ENCODE measurements at regions not wholly inside any gene's neighbourhood (a gene's known extent, or its start where the extent isn't known, plus 50 kb on each side); places are given as distances from the start of the nearest gene placed in this dataset.
A peak's percentile ranks its signal among the peaks of the same experiment; 100 is the strongest.

DNA sequence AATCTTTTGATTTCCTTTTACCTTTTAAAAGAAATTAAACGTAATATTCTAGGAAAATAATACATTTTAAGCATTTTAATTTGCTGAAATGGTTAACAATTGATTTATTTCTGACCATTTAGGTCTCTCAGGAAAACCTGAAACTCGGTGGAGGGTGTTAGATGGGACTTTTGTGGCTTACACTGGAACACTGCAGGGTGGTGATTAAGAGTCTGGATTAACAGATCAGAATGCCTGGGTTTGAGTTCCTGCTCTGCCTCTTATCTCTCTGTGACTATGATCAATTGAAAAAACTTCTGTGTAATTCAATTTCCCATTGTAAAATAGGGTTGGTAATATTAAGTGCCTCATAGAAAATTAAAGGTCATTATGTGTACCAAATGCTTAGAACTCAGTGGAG lies 168.7 kb downstream of the UBE2E3 start:
- no peak for DNase-seq (ENCODE audit: low spot score)

DNA sequence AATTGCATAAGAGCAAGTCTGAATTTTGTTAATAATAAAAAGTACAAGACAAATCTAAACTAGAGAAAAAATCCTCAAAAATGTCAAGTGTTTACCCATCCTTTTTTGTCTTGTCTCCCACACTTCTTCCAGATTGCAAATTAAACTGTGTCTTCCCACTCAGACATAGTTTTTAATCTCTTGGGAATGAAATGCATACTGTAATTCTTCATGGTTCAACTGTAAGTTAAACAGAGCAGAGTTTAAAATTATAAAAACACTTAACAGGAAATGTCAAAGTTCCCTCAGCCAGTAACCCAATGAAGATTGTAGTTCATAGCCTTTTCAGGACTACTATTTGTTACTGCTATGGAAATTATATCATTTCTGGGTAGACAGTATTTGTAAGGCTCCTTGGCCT lies 171.8 kb downstream of the UBE2E3 start:
- DNase-seq (ENCODE audit: low spot score), result no peak

DNA sequence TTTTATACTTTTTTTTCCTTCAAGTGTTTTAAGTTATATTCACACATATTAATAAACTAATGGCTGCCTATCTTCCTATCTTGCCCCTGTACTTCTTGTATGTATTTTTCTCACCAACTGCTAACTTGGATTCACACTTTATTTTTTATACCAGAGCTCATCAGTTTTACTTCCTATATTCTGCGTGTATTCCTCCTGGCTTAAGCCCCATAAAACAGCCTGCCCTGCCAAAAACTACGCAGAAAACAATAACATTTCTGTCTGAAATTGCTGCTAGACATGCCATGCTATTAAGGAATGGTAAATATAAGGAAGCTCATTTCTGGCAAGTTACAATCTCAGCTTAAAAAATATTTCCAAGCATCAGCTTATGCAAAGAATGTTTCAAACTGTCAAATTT lies 172.3 kb downstream of the UBE2E3 start:
- no peak for DNase-seq (ENCODE audit: low spot score)

DNA sequence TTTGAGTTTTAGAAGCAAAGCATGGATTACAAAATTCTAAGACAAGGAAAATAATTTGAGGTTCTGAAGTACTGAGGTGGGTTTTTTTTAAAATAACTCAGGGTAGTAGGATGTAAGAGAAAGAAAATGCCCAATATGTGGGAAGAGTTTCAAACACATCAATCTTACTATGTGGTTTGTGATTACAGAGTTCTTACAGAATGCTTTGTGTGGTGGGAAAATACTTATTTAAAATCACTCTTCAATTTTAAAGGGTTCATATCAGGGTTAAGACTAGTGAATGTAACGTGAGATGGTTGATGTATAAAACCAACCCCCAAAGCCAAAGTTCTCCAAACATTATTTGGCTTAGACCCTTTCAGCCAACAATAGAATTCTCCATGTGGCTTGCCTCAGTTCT lies 173.5 kb downstream of the UBE2E3 start:
- no peak for DNase-seq (ENCODE audit: low spot score)

DNA sequence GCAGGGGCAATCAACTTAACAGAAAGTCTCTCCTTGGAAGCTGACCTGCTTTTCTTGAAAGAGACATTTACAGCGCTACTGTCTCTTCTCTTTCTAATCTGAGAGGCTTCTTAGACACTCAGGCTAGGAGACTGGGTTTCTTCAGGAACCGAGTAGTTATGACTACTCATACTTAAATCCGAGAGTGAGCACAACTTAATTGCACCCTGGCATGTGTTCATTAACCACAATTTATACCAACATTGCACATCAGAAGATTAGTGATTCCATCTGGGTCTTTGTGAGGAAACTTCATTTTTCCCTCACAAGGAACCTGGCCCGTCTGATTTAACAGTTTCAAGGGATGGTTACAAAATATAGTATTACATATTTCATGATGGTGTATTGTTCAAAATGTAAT lies 176.9 kb downstream of the UBE2E3 start:
- no peak for DNase-seq (ENCODE audit: low spot score)

DNA sequence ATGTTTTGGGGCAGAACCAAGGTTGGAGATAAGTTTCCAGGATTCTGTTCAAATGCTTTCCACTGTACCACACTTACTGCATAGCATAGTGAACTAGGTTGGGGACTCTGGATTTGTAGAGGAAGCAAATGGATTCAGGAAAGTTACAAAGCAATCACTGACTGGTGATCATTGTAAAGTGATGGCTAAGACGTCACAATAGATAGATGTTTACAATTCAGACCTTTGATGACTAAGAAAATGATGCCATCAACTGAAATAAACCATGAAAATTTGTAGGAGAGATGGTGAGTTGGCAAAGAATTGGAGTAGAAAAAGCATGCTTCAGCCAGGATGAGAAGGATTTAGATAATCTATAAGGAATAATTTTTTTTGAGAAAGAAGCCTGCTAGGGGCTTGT lies 178.0 kb downstream of the UBE2E3 start:
- no peak for DNase-seq (ENCODE audit: low spot score)

DNA sequence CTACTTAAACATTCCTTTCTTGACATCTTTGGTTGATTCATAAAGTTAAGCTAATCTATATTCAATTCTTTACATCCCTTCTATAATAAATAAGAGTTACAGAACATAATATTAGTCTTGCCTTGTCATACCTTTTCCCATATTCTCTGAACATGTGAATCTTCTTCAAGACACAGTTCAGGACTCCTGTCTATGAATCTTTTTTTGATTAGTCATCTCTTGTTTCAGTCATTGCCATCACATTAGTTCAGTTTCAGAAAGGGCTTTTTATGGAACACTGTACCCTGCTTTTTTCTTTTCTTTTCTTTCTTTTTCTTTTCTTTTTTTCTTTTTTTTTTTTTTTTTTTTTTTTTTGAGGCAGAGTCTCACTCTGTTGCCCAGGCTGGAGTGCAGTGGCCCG lies 181.2 kb downstream of the UBE2E3 start:
- no peak for DNase-seq (ENCODE audit: low spot score)

DNA sequence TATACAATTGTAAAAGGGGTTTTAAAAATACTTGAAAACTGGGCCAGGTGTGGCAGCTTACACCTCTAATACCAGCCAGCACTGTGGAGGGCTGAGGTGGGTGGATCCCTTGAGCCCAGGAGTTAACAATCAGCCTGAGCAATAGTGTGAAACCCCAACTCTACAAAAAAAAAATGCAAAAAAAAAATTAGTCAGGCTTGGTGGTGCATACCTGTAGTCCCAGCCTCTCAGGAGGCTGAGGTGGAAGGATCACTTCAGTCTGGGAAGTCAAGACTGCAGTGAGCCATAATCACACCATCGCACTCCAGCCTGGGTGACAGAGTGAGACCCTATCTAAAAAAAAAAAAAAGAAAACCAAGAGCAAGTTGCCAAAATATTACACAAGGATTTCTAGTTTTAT lies 182.7 kb downstream of the UBE2E3 start:
- DNase-seq (ENCODE audit: low spot score), result no peak

DNA sequence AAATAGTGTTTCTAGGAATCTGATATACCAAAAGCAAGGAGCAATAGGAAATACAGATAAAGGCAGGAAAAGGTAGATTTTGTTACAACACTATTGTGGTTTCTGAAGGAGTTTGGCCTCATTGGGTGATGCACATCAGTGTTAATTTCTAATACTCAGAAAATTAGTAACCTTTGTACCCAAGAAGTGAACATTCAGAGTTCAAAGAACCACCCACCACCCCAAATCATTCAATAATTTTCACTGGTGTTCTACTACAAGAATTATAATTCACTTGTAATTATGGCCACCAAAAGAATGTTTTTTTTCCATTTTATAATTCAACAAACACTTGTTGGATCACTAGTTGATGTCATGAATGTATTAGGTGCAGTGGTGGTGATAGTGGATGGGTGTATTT lies 183.3 kb downstream of the UBE2E3 start:
- no peak for DNase-seq (ENCODE audit: low spot score)

DNA sequence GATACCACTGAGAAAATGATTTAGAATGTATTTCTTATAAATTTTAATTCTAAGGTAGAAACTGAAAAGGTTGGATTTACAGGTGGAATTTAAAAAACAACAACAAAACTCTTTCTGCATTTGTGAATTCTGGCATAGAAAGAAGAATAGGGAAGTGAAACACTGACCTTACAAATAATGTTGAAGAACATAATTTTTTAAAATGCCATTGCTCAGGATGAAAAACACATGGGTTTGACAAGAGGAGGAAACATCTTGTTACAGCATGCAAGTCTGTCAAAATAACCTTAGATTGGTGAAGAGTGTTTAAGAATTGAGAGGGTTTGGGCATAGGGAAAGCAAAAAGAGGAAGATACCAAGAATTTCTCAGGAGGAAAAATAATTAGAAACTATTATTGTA lies 184.3 kb downstream of the UBE2E3 start:
- DNase-seq (ENCODE audit: low spot score), result no peak

DNA sequence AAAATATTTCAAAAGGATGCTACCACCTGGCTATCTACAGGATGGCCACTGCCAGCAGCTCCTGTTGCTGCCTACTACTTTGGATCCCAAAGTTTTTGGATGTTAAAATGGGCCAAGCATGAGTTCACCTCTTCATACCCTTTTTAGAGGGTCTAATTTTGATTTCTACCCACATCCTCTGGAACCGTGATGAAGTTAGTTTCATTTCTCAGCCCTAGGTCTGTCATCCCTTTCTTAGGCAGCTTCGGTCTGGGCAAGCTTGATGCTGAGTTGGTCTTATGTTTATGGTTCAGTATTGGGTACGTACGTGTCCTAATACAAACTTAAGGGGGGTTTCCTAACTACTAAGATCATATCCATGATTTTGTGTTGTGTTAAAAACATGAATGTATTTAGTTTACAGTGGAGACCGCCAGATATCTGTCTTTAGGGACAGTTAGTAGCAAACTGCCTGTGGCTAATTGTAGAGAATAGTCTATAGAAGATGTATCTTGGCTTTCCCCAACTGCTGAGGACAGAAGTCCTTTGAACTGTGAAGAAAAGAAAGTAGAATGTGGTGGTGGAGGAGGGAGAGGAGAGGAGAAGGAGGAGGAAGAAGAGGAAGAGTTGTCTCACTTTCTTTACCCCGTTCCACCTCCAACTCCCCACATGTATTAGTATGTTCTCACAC lies 184.9 kb downstream of the UBE2E3 start:
- DNase-seq (ENCODE audit: low spot score), result no peak

DNA sequence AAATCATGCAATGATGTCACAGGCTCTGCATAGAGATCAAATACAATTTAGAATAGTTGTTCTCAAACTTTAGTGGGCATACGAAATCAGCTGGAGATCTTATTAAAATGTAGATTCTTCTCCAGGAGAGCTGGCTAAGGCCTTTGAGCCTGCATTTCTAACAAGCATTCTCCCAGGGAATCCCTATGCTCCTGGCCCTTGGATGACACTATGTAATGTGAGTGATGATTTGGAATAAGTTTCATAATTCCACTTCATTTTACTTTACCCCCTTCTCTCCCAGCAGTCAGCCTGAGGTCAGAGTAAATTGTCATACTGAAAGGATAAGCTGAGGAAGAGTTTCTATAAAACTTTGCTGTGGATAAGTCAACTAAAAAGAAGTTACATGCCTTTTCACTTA lies 189.1 kb downstream of the UBE2E3 start:
- no peak for DNase-seq (ENCODE audit: low spot score)

DNA sequence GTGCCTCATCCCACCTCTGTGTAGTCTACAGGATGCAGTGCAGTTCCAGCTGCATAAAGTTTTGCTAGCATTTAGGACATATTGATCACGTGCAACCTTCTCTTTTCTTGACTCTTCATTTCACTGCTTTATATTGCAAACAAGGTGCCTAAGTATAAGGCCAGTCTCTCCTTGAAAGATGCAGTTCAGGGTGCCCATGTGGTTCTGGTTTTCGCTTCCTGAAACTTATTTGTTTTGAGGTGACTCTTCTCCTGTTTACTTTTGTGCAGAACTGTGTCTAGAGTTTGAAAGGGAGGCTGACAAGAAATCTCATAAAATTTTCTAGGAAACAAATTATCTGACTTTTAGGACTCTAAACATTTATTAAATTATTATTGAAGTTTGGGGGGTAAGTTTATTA lies 189.9 kb downstream of the UBE2E3 start:
- no peak for DNase-seq (ENCODE audit: low spot score)

DNA sequence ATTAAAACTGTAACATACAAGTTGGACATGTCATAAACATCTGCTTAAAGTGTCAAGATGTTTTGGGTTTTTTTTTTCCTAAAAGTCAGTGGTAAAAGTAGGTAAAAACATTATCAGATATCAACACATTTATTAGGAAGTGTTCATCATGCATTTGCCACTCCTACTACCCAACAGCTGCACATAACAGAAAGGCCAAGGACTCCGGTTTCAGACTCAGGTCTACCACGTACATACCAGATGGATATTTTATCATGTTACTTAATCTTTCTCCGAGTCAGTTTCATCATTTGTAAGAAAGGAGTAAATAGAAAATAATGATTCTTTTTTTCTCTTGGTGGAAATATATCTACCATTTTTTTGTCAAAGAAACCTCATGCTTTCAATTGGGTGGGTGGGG lies 192.3 kb downstream of the UBE2E3 start:
- no peak for DNase-seq (ENCODE audit: low spot score)

DNA sequence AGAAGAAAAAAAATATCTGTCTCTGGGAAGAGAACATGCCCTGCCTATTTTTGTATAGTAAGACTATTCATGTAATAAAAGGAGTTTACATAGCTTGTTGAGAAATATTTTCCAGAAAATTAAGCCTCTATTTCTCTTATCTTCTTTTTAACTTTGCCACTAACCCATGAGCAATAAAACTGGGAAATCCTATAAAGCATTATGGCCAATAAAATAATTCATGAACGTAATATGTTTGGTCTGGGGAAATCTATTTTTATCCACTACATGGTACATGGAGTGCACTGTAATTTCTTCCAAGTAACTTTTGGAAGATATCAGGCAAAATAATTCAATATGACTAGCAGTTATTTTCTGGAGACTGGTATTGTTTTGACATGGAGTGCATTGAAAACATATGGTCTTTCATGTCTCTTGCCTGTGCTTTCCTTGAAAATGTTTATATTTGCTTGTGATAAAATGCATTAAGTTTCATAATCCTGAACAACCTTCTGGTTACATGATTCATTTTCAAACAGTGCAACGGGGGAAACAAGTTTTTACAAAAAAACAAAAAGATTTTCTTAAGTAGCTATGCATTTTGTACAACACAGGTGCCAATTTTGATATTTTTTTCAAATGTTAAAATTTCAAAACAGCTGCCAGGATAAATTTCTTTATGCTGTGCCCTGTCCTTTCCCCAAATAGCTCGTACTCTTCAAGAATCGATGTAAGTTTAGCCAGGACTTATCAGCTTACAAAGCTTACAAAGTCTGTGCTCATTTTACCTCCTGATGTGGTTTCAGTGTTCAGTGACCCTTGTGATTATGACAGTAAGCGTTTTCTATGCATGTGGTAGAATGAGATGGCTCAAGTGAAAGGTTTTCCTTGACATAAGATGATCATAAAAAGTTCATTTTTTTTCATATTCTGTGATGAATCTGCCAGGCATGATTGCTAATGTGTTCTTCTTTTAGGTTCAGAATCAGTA lies 194.5 kb downstream of the UBE2E3 start:
- DNase-seq (ENCODE audit: low spot score), result no peak

DNA sequence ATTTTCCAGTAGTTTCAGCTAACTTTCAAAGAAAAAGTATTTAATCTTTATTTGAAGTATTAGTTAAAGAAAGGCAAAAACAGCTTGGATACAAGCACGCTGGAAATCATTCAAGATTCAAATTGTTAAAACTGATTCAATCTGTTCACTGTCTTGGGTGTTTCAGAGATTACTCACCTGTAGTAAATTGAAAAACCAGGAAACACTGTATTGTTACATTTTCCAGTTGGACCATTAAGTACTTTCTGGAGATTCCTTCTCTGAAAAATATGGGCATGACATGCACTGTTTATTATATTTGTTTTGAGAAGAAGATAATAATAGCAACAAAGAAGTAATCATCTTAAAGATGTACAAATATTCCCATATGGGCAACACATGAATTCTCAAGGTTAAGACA lies 196.1 kb downstream of the UBE2E3 start:
- no peak for DNase-seq (ENCODE audit: low spot score)

DNA sequence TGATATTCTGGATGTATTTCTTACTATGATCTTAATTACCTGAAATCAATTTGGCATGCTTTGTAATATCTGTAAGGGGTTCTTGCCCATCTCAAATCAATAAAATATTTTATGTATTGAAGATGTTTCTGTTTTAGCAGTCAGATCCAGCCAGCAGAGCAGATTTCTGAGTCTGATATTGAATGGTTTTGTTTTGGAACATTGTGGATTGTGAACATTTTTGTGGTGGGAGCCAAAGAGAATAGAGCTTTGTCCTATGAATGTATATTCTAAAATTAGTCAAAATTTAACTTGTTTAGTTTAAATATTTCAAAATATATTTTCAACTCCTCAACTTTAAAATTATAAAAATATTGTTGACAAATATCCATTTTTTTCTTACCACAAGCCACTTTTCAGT lies 197.0 kb downstream of the UBE2E3 start:
- DNase-seq (ENCODE audit: low spot score), result no peak

DNA sequence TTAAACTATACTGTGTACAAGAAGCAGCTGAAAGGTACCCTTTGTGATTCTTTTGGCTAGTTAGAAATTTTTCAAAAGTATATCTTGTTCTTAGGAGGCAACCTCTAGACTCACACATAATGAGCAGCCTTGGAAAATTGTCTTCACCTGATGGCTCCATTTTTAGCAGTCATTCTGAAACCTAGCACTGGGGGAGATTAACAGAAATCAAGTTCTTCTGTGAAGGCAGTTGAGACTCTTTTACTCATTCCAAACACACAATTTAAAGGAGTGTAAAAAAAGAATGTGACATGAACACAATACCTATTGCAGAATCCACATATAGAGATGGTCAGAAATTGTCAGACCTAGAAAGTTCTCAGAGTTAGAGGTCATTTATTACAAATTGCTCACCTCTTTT lies 197.7 kb downstream of the UBE2E3 start:
- DNase-seq (ENCODE audit: low spot score), result no peak

DNA sequence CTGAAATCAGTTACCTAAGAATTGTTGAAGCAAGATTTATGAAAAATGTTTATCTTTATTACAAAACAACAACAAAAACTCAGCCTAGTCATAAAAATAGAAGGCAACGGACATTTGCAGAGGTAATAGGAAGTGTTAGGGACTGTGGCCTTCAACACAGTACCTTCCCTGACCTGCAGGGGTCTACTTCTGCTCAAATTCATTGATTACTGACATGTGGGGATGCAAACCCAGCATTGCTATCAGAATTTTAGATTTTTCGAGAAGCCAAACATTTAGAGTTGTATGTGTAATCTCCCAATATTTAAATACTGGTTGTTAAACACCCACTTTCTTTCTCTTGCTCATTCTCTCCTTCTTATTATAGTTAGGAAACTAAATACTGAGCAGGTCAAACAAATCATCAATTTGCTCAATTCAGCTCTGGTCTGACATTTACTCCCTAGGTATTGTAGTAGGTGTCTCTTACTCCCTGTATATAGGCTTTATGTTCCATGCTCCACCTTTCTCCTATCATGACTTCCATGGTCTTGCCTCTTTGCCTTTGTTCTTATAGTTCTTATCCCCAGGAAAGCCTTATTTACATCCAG lies 198.5 kb downstream of the UBE2E3 start:
- DNase-seq (ENCODE audit: low spot score), result peak; percentile 39

DNA sequence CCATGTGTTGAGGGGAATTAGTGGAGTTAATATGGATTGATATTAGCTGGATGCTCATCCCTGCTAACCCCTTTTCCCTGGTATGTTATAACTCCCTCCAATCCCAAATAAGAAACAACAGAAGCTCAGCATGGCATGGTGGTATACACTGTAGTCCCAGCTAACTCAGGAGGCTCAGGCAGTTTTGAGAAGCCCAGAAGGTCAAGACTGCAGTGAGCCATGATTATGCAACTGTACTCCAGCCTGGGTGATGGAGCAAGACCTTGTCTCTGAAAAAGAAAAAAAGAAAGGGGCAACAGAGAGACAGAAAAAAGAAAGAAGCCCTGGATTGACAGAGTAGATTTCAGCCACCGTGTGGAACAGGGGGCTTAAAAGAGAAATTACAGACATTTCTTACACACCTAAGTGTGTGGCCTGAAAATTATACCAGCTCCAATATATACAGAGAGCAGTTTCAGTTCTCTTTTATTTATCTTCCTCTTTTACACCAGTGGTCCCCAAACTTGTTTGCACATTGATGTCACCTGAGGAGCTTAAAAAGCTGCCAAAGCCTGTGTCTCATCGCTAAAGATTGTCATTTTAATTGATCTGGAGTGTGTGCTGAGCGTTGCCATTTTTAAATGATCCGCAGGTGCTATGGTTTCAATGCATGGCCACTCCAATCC lies 203.6 kb downstream of the UBE2E3 start:
- DNase-seq (ENCODE audit: low spot score), result no peak

DNA sequence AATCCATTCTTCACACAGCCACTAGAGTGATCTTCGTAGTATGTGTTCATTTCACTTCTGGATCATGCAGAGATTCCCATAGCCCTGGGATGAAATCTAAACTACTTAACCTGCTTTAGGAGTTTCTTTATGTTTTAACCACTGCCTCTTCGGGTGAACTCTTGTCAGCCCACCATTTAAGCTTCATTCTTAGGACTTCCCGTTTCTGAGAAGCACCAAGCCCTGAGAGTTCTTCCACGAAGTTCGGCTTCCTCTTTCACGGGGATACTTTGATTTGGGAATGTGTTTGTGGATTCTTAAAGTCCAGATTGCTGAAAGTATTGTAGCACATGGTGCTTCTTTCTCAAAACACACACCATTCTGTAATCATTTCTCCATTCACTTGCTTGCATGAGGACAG lies 205.0 kb downstream of the UBE2E3 start:
- DNase-seq (ENCODE audit: low spot score), result no peak

DNA sequence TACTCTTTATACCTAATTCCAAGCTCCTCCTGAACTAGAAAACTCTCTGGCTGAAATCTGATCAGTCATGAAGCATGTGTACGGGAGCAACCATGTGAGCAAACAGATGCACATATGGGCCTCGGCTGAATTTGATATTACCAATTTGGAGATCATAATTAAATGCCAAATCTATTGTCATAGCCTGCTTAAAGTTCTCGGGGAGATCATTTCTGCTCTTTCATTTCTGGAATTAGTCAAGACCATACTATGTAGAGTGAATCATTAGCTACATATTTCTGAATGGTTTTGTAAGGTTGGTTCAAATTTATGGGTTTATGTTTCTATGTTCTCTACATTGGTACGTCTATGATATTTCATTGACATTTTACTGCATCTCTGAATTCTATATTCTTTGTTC lies 205.5 kb downstream of the UBE2E3 start:
- DNase-seq (ENCODE audit: low spot score), result no peak

DNA sequence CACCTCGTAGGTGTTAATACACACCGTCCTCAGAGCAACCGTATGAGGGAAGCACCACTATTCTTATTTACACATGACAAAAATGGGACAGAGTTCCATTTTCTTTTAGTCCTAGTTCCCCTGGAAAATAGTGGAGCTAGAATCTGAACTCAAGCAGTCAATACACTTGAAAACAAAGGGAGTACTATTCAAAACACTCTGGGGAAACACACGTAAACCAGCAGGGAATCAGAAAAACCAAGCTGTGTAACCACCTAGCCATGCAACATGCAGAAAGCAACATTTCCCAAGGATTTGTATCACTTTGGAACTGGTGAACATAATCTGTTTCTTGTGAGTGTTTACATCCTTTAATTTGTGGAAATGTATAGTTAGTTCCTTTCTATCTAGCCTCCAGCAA lies 208.2 kb downstream of the UBE2E3 start:
- DNase-seq (ENCODE audit: low spot score), result no peak

All from D341Med (cell line).